GM19240 (cell line): ENCODE measurements at regions not wholly inside any gene's neighbourhood (a gene's known extent, or its start where the extent isn't known, plus 50 kb on each side); places are given as distances from the start of the nearest gene placed in this dataset.

Experiments used
- DNase-seq: peaks from one replicate; pipeline ENCODE4 v3.0.0; 2011; ENCODE audit warnings: low spot score; ENCODE audit not compliant: insufficient read length

DNA sequence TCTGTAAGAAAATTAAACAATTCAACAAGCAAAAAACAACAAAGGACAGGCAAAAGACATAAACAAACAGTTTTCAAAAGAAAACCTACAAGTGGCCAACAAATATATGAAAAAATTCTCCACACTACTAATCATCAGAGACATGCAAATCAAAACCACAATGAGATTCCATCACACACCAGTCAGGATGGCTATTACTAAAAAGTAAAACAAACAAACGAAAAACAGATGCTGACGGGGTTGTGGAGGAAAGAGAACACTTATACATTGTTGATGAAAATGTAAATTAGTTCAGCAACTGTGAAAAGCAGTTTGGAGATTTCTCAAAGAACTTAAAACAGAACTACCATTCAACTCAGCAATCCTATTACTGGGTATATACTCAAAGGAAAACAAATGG is 537.6 kb downstream of the HDGFL1 start:
- DNase-seq: no peak

DNA sequence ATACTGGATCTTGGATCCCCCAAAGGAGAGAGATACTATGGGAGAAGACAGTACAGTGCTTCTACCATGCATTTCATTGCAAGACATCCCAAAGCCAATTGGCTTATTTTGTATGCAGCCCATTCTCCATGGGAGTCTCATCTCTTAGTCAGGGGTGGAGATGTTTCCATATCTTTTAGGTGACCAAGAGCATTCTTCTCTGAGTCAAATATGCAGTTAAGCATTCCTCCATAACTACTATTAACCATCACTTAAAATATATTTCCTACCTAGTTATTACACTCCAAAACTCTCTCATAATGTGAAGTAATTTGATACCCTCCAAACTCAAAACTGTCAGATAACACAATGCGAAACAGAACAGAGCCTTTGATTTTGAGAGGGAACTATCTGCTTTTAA is 542.6 kb downstream of the HDGFL1 start:
- DNase-seq: no peak

DNA sequence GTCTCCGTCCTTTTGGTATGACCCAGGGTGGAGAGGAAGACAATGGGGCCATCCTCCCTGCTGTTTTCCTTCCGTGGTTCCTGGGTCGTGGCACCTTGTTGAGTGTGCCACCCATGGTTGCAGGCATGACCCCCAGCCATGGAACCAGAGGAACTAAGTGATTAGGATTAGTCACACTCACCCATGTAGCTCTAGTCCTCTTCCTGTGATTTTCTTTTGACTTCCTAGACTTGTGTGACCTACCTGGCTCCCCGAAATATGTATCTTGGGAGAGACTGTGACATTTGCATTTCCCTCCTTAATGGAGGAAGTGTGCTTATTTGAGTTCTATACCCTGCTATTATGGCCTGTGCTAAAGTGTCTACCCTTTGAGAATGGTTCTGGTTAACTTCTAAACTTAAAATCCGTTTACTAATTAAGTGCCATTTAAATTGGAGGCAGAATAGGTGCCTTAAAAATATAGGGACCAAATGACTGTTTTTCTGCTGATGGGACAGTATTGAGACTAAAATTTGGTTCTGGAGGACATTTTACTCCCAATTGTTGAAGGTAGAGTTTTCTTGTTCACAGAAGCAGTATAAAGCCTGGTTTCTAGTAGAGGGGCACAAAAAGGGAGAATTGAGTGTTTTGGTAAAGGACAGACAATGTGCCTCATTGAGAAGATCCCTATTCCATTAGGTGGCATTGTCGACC is 545.6 kb downstream of the HDGFL1 start:
- DNase-seq: no peak

DNA sequence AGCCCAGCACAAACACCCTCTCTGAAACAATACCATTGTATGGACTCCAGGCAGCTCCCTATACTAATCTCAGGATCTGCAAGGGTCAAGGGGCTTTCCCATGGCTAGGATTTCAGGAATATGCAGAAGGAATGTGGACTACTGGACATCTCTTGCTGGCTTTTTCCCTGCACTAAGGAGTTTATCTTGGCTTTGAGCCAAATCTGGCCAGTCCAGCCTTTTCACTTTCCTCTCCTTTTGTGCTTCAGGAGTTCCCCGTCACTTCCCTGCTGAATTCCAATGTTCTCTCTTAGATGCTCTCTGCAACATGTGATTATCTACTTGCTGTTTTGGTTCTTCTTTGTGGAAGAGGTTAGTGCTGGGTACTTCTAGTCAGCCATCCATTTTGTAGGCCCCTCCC is 568.2 kb downstream of the HDGFL1 start:
- no peak for DNase-seq

DNA sequence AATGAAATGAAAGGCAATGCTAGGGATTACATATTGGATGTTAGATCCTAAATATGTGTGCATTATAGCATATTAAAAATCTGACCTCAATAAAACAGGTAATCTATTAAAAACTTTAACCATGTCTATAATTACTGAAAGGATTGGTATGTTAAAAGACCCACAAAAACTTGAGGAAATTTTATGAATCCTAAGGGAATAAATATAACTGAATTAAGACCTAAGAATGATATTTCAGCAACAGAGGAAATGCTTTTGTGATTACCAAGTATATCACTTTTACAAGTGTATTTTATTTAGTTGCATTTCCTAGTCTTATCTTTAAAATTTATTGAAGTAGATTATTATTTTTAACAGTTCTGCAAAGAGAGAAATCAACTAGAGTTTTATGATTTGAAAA is 571.5 kb downstream of the HDGFL1 start:
- DNase-seq: no peak

DNA sequence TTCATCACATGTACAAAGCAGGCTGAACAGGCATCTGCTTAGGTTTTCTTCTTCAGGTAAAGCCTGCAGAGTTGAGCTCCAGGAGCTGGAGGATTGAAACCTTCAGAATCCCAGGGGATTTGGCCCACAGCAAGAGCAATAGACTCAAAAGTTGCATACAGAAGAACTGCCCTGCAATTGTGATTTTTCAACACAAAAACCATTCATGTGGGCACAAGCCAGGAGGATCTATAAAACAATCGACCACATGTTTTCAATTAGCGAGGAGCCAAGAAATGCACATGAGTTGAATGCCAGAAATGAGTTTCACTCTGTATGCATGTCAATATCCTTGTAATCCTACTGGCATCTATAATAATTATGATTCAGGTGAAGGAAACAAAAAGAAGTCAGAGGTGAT is 576.4 kb downstream of the HDGFL1 start:
- no peak for DNase-seq

DNA sequence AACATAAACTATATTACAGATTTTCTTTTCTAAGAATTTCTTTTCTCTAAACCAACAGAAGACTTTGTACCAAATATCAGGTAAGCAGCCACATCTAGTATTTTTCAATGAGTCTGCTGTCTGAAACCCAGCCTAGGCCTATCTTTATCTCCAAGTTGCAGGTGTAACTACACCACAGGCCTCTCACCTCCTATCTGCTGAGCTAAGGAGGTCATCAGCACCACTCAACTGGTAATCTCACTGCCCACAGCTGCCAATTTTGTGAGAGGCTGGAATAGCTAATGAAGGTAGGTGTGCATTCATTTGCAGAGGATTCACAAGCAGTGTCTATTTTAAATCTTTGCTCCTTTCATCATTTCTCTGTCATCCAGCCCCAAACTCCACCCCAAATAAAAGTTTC is 584.8 kb downstream of the HDGFL1 start:
- DNase-seq: no peak

DNA sequence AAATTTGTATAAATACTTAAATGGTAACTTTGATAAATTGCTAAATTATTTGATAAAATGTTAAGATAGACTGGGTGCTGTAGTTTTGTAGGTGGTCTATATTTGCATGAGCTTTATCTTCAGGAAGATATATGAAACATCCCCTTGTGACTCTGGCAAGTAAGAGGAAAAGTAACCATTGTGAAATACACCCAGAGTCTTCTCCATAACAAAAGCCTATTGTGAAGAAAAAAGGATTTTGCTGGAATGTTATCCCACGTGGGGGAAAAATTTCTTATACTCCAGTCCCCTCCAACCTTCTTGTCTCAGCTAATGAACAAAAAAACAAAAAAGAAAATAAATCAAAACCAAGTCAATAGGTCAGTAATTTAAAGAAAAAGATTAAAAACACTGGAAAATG is 600.7 kb downstream of the HDGFL1 start:
- no peak for DNase-seq

DNA sequence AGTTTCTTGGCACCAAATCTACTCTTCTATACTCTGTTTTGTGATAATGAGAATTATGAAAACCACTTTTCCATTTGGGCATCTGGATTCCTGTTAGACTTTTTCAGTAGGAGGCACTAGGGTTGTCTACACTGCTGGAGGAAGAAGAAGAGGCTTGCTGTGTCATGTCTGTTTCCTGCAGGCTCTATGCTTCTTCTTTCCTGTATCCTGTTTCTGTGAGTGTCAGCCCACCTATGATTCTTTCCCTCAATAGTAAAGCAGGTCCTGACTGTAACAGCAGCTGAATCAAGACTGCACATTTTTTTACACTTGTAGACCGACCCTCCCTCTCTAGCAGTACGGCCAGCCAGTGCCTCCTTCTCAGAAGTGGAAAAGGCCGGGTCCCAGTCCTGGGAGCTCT is 603.9 kb downstream of the HDGFL1 start:
- no peak for DNase-seq

DNA sequence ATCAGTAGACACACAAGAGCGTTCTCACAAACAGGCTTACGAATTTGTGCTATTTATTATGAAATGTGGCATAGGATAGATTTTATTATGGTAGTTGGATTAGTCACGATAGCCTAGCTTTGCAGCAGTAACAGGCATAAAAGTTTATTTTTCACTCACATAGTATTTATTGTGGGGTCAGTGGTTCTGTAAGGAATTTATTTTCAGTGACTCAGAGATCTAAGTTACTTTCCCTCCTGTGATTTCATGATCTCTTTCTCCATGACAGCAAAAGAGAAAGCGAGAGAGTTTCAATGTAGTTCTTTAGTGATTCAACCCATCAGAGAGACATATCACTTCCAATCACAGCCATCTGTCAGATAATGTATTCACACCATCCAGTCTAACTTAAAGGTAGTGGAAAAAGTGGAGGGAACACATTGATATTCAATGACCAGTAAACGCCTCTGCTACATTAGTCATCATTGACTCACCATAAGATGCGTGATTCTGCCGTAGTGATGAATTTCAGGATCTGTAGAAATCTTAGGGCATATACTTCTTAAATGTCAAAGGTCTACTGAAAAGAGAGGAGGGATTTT is 605.5 kb downstream of the HDGFL1 start:
- no peak for DNase-seq

DNA sequence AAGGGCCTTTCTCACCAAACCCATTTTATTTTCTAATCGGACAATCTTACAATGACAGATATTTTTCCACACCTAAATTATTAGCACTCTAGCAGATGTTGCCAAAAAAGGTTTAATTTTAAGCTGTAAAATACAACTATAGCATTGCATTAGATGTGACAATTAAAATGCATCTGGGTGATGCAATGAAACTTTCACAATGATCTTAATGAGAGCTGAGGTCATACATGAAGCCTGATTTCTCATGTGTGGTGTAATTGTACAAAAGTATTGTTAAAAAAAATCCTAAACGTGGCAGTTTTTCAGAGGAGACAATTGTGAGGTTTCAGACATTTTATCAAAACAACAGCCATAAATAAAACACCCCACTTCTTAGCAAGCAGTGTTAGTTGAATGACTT is 606.0 kb downstream of the HDGFL1 start:
- DNase-seq: no peak

DNA sequence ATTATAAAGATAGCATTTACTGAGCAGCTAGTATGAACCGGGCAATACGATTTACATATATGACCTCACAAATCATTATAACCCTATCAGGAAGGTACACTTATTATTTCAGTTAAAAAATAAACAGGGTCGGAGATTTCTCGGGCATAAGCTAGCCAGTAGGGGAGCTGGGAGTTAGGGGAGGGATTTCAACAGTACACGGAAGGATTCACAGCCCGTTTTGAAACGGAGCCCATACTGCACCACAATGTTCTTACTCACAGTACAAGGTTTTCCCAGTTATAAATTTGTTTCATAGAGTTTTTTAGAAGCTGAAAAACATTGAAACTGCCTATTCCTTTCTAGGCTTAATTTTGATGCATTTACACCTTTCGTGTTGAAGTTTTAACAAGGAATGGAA is 607.1 kb downstream of the HDGFL1 start:
- DNase-seq: no peak

DNA sequence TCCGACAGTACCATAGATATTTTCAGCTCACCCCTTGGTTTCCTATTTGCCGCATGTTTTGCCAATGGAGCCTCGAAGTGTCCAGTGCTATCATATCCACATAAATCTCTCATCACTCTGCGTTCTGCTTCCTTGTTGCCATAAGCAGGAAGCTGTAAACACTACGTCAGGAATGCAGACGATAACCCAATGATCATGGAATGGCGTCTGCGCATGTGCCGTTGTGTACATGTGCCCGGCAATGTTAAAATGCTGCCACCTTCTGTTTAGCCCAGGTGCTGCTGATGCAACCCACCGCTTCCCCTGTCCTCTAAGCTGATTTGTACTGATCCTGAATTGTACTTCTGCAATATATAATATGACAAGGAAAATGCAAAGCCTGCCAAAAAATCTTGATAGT is 607.5 kb downstream of the HDGFL1 start:
- DNase-seq: no peak

DNA sequence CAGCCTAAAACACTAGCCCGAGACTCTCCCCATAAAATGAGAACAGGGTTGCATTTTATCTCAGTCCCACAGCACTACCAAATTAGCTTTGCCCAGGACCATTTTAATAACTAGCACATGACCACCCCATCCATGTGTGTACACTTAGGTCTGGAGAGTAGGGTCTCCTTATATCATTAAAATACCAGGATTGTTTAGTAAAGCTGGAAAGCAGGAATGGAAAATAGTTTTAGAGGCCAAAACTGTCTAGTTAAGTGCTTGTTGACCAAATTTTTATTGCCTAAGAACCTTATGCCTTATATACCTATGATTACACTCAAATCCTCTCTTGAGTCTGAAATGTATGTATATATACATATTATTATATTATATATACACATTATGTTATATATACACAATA is 608.4 kb downstream of the HDGFL1 start:
- DNase-seq: no peak

DNA sequence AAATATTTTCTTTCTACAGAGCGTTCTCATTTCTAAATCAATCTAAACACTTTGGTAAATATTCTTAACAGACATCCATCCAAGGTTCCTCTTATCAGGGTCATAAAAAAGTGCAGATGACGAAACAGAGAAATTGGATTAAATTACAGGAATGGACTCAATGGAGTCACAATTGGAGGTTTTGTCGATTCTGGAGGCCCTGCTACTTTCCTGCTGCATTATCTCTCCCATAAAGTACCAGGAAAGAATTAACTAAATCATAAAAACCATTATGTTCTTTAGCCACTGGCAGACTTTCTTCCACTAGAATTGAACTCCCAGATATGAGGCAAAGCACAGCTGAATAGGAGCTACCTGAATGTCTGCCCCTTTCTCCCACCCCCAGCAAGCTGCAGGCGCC is 610.6 kb downstream of the HDGFL1 start:
- DNase-seq: no peak

DNA sequence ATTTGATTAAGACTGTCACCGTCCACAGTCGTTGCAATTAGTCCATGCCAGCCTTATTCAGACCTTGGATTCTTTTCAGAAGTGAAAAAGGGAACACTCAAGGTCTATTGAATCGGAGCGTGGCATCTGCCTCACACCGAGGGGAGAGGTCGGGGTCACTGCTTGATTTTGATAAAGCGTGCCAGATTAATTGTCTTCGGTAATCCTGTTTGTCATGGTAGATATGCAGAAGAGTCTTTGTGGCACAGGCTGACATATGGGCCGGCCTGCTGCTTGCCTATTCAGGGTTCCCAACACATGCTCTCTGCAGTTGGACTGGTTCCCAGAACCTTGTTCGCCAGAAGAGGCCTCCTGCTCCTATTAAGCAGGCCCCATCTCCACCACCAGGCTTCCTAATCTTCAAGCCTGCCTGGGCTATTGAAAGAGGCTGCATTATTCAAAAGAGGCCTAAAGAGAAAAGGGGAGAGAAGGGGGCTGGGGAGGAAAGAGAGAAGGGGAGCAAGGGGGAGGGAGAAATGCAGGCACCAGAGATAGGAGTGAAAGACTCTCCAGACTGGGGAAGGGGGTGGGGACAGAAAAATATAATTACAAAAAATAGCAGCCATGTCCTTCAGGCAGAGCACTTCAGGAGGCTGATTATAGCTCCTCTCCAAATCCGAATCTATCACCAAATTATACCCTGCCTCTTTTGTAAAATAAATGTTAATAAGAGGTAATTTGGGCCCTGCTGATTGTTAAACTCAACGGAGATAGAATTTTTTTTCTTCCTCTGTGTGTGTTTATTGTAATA is 611.3 kb downstream of the HDGFL1 start:
- no peak for DNase-seq

DNA sequence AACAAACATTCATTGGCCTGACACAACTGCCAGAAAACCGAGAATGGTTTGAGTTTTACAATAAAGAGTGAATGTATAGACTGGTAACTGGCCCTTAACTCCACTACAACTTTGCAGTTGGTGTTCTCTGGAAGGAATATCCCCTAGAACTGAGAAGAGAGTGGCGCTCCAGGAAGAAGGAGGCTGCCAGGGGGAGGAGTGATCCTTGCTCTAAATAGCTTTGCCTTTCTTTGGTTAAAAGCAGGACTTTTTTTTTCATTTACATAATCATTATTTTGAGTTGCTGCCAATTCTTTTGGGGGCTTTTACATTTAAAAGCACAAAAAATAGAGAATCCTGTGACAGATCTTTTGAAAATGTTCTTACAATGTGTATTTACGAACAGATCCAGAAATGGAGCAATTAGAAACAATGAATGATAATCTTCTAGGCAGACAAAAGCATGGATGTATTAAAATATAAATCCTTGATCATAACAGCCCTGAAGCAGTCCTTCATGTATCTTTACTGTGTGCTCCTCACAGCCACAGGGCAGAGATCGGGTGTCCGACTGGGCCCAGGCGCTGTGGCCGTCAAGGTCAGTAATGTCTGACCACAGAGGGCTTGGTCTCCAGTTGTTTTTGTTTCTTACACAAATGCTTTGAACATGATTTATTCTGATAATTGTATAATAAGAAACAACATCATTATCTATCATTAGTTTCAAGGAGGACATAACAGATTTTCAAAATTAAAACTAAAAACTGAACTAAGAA is 612.2 kb downstream of the HDGFL1 start:
- no peak for DNase-seq

DNA sequence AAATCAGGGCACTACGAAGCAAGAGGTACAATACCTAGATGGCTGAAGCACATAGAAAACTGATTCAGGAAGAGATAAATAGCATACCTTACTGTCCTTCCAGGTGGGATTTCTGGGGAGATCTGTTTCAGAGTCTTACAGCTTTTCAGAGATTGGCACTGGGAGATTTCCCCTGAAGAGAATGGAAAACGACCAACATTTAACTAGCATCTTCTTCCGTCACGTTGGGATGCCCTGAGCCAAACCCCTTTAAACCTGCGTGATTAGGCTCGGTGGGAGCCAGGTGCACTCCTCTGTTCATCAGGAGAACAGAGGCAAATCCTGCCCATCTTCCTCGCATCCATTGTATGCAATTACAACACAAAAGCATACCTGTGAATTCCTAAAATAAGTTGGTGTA is 614.5 kb downstream of the HDGFL1 start:
- DNase-seq: no peak

DNA sequence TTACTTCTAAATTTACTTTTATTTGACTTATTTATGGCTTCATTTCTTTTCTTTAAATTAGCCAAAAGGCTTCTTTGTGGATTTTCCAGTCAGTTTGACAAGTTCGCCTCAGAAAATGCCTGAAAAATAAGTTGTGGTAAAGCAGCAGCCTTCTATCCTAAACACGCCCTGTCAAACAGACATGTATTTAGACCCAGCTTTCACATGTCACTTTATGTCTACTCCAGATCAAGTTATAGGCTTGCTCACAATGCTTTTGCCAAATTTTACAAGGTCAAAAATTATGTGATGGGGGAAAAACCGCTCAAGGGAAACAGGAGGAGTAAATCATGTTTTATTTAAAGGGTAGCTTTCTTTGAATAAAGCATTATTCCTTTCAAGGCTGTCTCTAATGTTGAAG is 615.0 kb downstream of the HDGFL1 start:
- no peak for DNase-seq

DNA sequence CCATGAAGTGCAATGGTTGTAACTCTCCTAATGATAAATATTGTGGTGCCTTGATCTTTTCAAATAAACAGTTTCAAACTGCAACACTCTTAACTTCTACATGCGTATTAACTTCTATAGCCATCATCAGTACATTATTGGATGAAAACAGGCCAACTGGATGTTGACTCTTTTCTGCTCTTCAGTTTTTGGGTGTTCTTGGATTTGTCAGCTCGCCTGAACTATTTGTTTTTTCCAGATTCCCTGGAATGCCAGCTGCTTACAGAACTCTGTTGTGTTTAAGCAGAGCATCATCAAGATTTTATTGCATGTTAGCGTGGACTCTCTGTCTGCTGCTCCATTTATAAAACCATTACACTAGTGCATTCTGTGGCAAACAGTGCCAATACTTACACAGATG is 626.1 kb downstream of the HDGFL1 start:
- no peak for DNase-seq

DNA sequence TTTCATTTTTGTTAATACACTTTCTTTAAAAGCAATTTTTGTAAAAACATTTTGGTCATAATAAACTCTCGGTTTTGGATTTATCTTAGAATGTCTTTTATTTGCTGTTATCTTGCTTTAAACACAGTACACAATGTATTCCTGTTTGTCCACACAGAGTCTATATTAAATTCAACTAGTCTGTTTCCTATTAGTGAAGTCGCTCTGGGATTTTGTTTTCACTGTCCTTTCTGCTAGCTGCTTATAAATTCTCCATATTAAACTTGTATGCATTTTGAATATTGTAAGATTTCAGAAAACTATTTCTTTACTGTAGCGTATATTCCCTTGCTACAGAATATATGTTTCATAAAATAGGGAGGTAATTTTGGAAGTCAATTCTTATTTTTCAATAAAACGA is 630.2 kb downstream of the HDGFL1 start:
- no peak for DNase-seq

DNA sequence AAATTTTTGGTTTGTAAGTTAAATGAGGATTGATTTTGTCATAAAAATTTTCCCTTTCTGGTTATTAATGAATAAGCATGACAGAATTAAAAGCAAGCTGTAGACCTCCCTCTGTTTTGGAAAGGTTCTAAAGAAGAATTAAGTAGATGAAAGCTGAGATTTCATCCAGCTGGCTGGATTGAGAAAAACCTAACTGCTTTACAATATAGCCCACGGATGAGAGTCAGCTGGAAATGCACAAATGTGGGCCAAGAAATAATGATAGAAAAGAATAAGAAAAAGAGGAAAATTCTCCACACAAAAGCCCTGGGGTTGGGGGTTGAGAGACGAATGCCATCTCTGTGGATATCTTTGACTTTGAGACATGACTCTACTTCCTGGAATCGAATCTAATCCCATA is 631.6 kb downstream of the HDGFL1 start:
- DNase-seq: no peak
